HCT116 (cell line): ENCODE measurements at regions not wholly inside any gene's neighbourhood (a gene's known extent, or its start where the extent isn't known, plus 50 kb on each side); places are given as distances from the start of the nearest gene placed in this dataset.

Experiments used
- ATAC-seq: fragments of 200-7000 bp; cut with Tn5 transposase; 2 replicates; pipeline ENCODE4 v1.9.1; 2020; ENCODE audit warnings: mild to moderate bottlenecking, moderate library complexity
- BruUV-seq: library from RNA; stranded (reverse); fragments of 400-500 nt; replicated peaks from 2 replicates; lab custom pipeline; 2021; lab: Mats Ljungman, UMichigan
- CTCF ChIA-PET: fragments of 300-600 bp; sonication (Branson Sonifier 250); formaldehyde crosslinking; loops from one replicate; lab custom pipeline; 2021; ENCODE audit warnings: antibody characterized with exemption; lab: Charles Lee
- POLR2A ChIA-PET: fragments of 300-600, 350-600 bp; sonication (Branson Sonifier 250); formaldehyde crosslinking; loops from one replicate; lab custom pipeline; 2021; ENCODE audit warnings: antibody characterized with exemption; lab: Charles Lee
- RAD21 ChIA-PET, 2 experiments: fragments of 300-600 bp; sonication (Branson Sonifier 250); formaldehyde crosslinking; loops; one replicate each; lab custom pipeline; 2023; ENCODE audit warnings: low total read pairs in 2 of 2; ENCODE audit not compliant: uncharacterized antibody in 2 of 2, unreplicated experiment in 2 of 2, low non-redundant PET in 1 of 2; lab: Charles Lee
- DNase-seq: peaks from one replicate; pipeline ENCODE4 v3.0.0-alpha.2; 2010; ENCODE audit warnings: low read depth, low spot score
- H2AFZ ChIP-seq: fragments of 200-600 bp; shearing (Covaris generic), sonication (generic); 2 replicates; pipeline ENCODE4 v1.6.1; 2017; ENCODE audit warnings: low read depth, mixed run types, mixed read lengths, antibody characterized with exemption, low read length; ENCODE audit not compliant: poor library complexity, severe bottlenecking
- H3K27ac ChIP-seq: 2 replicates; pipeline ENCODE4 v1.5.1; 2012; ENCODE audit warnings: low read depth, low read length
- H3K27me3 ChIP-seq: fragments of 200-600 bp; sonication (generic); 2 replicates; pipeline ENCODE4 v1.6.1; 2016; ENCODE audit warnings: mixed run types, low read length, mixed read lengths; ENCODE audit not compliant: insufficient read depth
- H3K36me3 ChIP-seq, 2 experiments: fragments of 200-500 bp in 1 of 2; fragments of 200-600 bp in 1 of 2; sonication (Bioruptor generic) in 1 of 2; sonication (generic) in 1 of 2; 2 replicates each; pipeline versions ENCODE4 v1.5.1 to v1.6.1; 2014 to 2016; ENCODE audit warnings: low read length in 2 of 2, inconsistent platforms in 1 of 2, mixed read lengths in 1 of 2, mixed run types in 1 of 2; ENCODE audit not compliant: insufficient read depth in 2 of 2, control insufficient read depth in 1 of 2
- H3K4me1 ChIP-seq, 2 experiments: fragments of 200-600 bp in 1 of 2; sonication (generic) in 1 of 2; 2 replicates each; pipeline versions ENCODE4 v1.5.1 to v1.6.1; 2012 to 2017; ENCODE audit warnings: low read length in 2 of 2, inconsistent platforms in 1 of 2, mild to moderate bottlenecking in 1 of 2, mixed read lengths in 1 of 2, mixed run types in 1 of 2, moderate library complexity in 1 of 2; ENCODE audit not compliant: insufficient read depth in 2 of 2, control insufficient read depth in 1 of 2
- H3K4me2 ChIP-seq: fragments of 200-600 bp; sonication (generic); 2 replicates; pipeline ENCODE4 v1.6.1; 2017; ENCODE audit warnings: mixed run types, low read length, mixed read lengths
- H3K4me3 ChIP-seq, 2 experiments: fragments of 200-600 bp in 1 of 2; sonication (generic) in 1 of 2; replicated peaks in 1 of 2; 2 replicates each; pipeline ENCODE4 v1.5.1; 2011 to 2016; ENCODE audit warnings: low read length in 2 of 2, control low read depth in 1 of 2, low read depth in 1 of 2, mild to moderate bottlenecking in 1 of 2, mixed read lengths in 1 of 2, mixed run types in 1 of 2
- H3K79me2 ChIP-seq: fragments of 200-600 bp; sonication (generic); 2 replicates; pipeline ENCODE4 v1.6.1; 2017; ENCODE audit warnings: mild to moderate bottlenecking, mixed run types, low read length, moderate library complexity, mixed read lengths; ENCODE audit not compliant: insufficient read depth
- H3K9ac ChIP-seq: fragments of 200-600 bp; sonication (generic); 2 replicates; pipeline ENCODE4 v1.6.1; 2016; ENCODE audit warnings: low read length, mixed read lengths
- H3K9me2 ChIP-seq: fragments of 200-600 bp; sonication (generic), shearing (Covaris generic); 2 replicates; pipeline ENCODE4 v1.6.1; 2017; ENCODE audit warnings: mixed run types, mild to moderate bottlenecking, moderate library complexity; ENCODE audit not compliant: insufficient read depth
- H3K9me3 ChIP-seq, 2 experiments: fragments of 200-500 bp in 1 of 2; fragments of 200-600 bp in 1 of 2; sonication (Bioruptor generic) in 1 of 2; sonication (generic) in 1 of 2; 2 replicates each; pipeline ENCODE4 v1.6.1; 2014 to 2017; ENCODE audit warnings: low read length in 2 of 2, mixed read lengths in 2 of 2, inconsistent platforms in 1 of 2, low read depth in 1 of 2, mild to moderate bottlenecking in 1 of 2, mixed run types in 1 of 2, moderate library complexity in 1 of 2; ENCODE audit not compliant: control insufficient read depth in 1 of 2, insufficient read depth in 1 of 2
- H4K20me1 ChIP-seq: fragments of 200-600 bp; sonication (generic), shearing (Covaris generic); 2 replicates; pipeline ENCODE4 v1.6.1; 2017; ENCODE audit warnings: mixed run types, mild to moderate bottlenecking, moderate library complexity; ENCODE audit not compliant: insufficient read depth
- CBX3 ChIP-seq: IDR thresholded peaks from 2 replicates; pipeline ENCODE4 v1.6.1; 2012; ENCODE audit warnings: low read depth
- EGR1 ChIP-seq: IDR thresholded peaks from 2 replicates; pipeline ENCODE4 v1.6.1; 2012; ENCODE audit warnings: low read depth
- EZH2phosphoT487 ChIP-seq: fragments of 200-600 bp; IDR thresholded peaks from 2 replicates; pipeline ENCODE4 v1.6.1; 2018; ENCODE audit warnings: antibody characterized with exemption, borderline replicate concordance
- FOSL1 ChIP-seq: IDR thresholded peaks from 2 replicates; pipeline ENCODE4 v1.6.1; 2012; ENCODE audit warnings: low read depth
- JUND ChIP-seq: IDR thresholded peaks from 2 replicates; pipeline ENCODE4 v1.6.1; 2012
- POLR2A ChIP-seq: IDR thresholded peaks from 2 replicates; pipeline ENCODE4 v1.7.0; 2011; ENCODE audit warnings: borderline replicate concordance; ENCODE audit not compliant: insufficient read depth, insufficient read length; ENCODE audit errors: extremely low read depth
- POLR2AphosphoS5 ChIP-seq: IDR thresholded peaks from 2 replicates; pipeline ENCODE4 v1.6.1; 2011; ENCODE audit warnings: mild to moderate bottlenecking, low read depth, low read length, moderate library complexity
- RAD21 ChIP-seq: IDR thresholded peaks from 2 replicates; pipeline ENCODE4 v1.6.1; 2012; ENCODE audit warnings: low read depth, mild to moderate bottlenecking
- SP1 ChIP-seq: IDR thresholded peaks from 2 replicates; pipeline ENCODE4 v1.6.1; 2012; ENCODE audit warnings: low read depth
- SRF ChIP-seq: IDR thresholded peaks from 2 replicates; pipeline ENCODE4 v1.6.1; 2012; ENCODE audit warnings: low read depth
- TCF7L2 ChIP-seq: IDR thresholded peaks from 2 replicates; pipeline ENCODE4 v1.7.0; 2011; ENCODE audit warnings: borderline replicate concordance, inconsistent platforms; ENCODE audit not compliant: insufficient read depth, insufficient read length; ENCODE audit errors: extremely low read depth
- YY1 ChIP-seq: IDR thresholded peaks from 2 replicates; pipeline ENCODE4 v1.6.1; 2011; ENCODE audit warnings: low read length, low read depth, moderate library complexity, mild to moderate bottlenecking; ENCODE audit not compliant: insufficient replicate concordance; ENCODE audit errors: extremely low read depth
- ZFX ChIP-seq: fragments of 450-650 bp; IDR thresholded peaks from 2 replicates; pipeline ENCODE4 v1.6.1; 2017
- ZNF274 ChIP-seq: fragments of 200-500 bp; sonication (Bioruptor generic); IDR thresholded peaks from 2 replicates; pipeline ENCODE4 v1.6.1; 2014; ENCODE audit warnings: mild to moderate bottlenecking, low read depth, low read length, inconsistent platforms
- intact Hi-C: fragments of 100-400 bp; cut with micrococcal nuclease; formaldehyde crosslinking; loops from 2 replicates; pipeline ENCODE4 v1.10.0; 2022
- TF ChIP-seq, protein P1 (sequence below): IDR thresholded peaks from 2 replicates; pipeline ENCODE4 v1.6.1; 2012
- TF ChIP-seq, protein P2 (sequence below), 3 experiments: fragments of 200-600 bp in 1 of 3; sonication (generic) in 1 of 3; IDR thresholded peaks in 2 of 3; conservative IDR thresholded peaks in 1 of 3; 2 replicates each; pipeline ENCODE4 v1.5.1; 2012 to 2017; ENCODE audit warnings: low read depth in 2 of 3, low read length in 2 of 3, antibody characterized with exemption in 1 of 3, borderline replicate concordance in 1 of 3, control low read depth in 1 of 3, mild to moderate bottlenecking in 1 of 3, mixed read lengths in 1 of 3, mixed run types in 1 of 3, moderate library complexity in 1 of 3; ENCODE audit not compliant: insufficient read depth in 1 of 3

DNA sequence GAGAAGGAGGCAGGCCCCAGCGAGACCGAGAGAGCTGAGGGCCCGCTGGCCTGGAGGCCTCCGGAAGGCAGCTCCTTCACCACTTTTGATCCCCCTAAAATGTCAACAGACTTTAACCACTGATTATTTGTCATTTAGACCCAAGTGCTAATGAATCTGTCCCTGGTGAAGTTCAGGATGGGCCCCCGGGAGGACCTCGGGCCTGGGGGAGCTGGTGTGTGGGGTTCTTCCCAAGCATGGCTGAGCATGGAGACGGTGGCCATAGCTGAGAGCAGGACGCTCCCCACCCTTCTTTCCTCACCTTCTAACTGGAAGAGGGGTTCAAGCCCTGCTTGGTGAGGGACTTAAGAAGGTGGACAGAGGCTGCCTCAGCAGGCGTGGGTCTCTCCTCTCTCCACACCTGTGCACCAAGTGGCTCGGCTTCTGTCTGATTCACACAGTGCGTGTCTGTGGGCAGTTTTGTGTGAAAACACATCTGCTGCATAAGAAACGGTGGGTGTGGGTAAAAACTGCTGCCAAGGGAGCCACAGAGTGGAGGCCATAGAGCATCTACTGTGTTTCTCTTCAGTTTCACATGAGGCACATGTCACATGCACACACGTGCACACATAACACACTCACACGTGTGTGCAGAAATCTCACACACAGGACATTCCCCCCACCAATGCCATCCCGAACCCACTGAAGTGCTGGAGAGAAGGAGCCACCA, 53.5 kb upstream of the VIPR2 start:
- Histone ChIP-seq H3K9me2 (no peaks in the 10 kb centered on the region), H3K36me3 (no peaks in the 10 kb centered on the region), H3K4me3 (no peak overlapping the region), H2AFZ (no peak overlapping the region), H4K20me1 (no peaks in the 10 kb centered on the region), H3K9me3 (no peaks in the 10 kb centered on the region), H3K79me2 (no peaks in the 10 kb centered on the region), H3K4me1 (peaks cover 0 to 2% of the 10 kb centered on the region in 2 experiments; a peak in 1 of 4 replicates), H3K27me3 (0 out of 2 replicates have a peak, but pooled peaks cover 4% of the 10 kb centered on the region), H3K4me2 (no peak overlapping the region), H3K27ac (no peak overlapping the region), H3K9ac (no peak overlapping the region)
- ATAC-seq (no peak), DNase-seq (no peak)
- POLR2A ChIA-PET, result no interaction called here
- RAD21 ChIA-PET, result no interaction called here
- intact Hi-C loops, result loop anchor here (5.0 kb wide), 1 partner anchor 221 kb away; no protein-coding TSS in a partner anchor
- no peak for TF ChIP-seq ZNF274
- no TSS peak for BruUV-seq
- CTCF ChIA-PET, result no interaction called here

DNA sequence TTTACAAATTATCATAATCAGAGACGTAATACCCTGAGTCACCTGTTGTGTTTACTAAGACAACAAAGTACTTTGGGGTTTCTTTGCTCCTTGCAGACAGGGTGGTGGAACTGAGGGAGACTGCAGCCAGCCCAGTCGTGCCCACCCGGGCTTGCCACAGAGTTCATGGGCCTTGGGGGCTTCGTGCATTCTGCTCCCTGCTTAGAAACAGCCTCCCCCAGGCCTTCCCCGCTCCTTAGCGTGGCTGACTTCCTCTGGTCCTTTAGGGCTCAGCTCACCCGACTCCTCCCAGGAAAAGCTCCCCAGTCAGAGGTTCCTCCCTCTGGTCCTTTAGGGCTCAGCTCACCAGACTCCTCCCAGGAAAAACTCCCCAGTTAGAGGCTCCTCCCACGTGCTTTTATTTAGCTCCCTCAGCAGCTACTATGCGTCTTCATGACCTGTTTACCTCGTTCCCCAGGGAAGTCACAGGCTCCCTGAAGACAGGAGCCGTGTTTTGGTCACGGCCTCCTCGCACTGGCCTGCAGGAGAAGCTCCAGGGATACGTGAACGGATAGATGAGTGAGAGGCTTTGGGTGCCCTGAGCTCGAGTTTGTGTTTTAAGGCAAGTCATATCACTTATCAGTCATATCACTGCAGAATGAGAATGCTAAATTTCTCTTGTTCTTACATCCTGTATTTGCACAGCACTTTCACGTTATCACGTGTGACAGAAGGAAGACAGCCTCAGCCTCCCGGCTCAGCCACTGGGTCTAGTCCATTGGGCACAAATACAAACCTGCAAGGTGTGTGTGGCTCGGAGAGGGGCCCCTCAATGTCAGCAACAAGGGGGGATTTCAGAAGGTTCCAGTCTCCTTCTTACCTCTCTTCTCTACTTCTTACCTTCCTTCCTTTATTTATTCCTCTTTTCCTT, 52.7 kb upstream of the VIPR2 start:
- no peaks in the 10 kb centered on the region for H3K36me3 ChIP-seq
- 0 out of 2 replicates have a peak, but pooled peaks cover 4% of the 10 kb centered on the region for H3K27me3 ChIP-seq
- H3K9ac ChIP-seq, result no peak overlapping the region
- H4K20me1 ChIP-seq, result no peaks in the 10 kb centered on the region
- H2AFZ ChIP-seq, result no peak overlapping the region
- ChIA-PET RAD21 (no interaction called here), CTCF (no interaction called here), POLR2A (no interaction called here)
- DNase-seq, result no peak
- peak; percentile 93 for ATAC-seq
- no peaks in the 10 kb centered on the region for H3K79me2 ChIP-seq
- no TSS peak for BruUV-seq
- no peaks in the 10 kb centered on the region for H3K9me2 ChIP-seq
- intact Hi-C loops, result loop anchor here (5.0 kb wide), 1 partner anchor 220 kb away; no protein-coding TSS in a partner anchor
- no peak overlapping the region for H3K4me2 ChIP-seq
- H3K4me3 ChIP-seq, result no peak overlapping the region
- H3K9me3 ChIP-seq, result no peaks in the 10 kb centered on the region
- H3K4me1 ChIP-seq, result peaks cover 0 to 2% of the 10 kb centered on the region in 2 experiments; a peak in 1 of 4 replicates
- H3K27ac ChIP-seq, result no peak overlapping the region
- TF ChIP-seq YY1 (no peak), TCF7L2 (no peak), EGR1 (no peak), SP1 (no peak), CBX3 (no peak), FOSL1 (no peak), POLR2AphosphoS5 (no peak), SRF (no peak), POLR2A (no peak), EZH2phosphoT487 (no peak), RAD21 (no peak), JUND (no peak), ZFX (no peak), ZNF274 (no peak)
- TF ChIP-seq, protein P1, sequence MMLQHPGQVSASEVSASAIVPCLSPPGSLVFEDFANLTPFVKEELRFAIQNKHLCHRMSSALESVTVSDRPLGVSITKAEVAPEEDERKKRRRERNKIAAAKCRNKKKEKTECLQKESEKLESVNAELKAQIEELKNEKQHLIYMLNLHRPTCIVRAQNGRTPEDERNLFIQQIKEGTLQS, result no peak
- TF ChIP-seq, protein P2, sequence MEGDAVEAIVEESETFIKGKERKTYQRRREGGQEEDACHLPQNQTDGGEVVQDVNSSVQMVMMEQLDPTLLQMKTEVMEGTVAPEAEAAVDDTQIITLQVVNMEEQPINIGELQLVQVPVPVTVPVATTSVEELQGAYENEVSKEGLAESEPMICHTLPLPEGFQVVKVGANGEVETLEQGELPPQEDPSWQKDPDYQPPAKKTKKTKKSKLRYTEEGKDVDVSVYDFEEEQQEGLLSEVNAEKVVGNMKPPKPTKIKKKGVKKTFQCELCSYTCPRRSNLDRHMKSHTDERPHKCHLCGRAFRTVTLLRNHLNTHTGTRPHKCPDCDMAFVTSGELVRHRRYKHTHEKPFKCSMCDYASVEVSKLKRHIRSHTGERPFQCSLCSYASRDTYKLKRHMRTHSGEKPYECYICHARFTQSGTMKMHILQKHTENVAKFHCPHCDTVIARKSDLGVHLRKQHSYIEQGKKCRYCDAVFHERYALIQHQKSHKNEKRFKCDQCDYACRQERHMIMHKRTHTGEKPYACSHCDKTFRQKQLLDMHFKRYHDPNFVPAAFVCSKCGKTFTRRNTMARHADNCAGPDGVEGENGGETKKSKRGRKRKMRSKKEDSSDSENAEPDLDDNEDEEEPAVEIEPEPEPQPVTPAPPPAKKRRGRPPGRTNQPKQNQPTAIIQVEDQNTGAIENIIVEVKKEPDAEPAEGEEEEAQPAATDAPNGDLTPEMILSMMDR (IDR thresholded peaks at IDR 0.05 in 2 of 3, conservative IDR thresholded peaks at IDR 0.05 in 1 of 3; ENCODE audit: borderline replicate concordance in 1 of 3, insufficient read depth in 1 of 3, low read depth in 2 of 3, low read length in 2 of 3), result no peak
